Mesendoderm (in vitro differentiated cells): ENCODE measurements at regions not wholly inside any gene's neighbourhood (a gene's known extent, or its start where the extent isn't known, plus 50 kb on each side); places are given as distances from the start of the nearest gene placed in this dataset.

ENCODE experiments used
- DNase-seq: peaks from one replicate; pipeline ENCODE4 v3.0.0; 2013
- H2AK5ac ChIP-seq: 2 replicates; pipeline ENCODE4 v1.6.1; 2013; ENCODE audit warnings: low read length, inconsistent platforms
- H2BK120ac ChIP-seq: 2 replicates; pipeline ENCODE4 v1.6.1; 2013; ENCODE audit warnings: low read depth, mild to moderate bottlenecking, low read length, moderate library complexity, mixed read lengths
- H2BK15ac ChIP-seq: replicated peaks from 2 replicates; pipeline ENCODE4 v1.6.1; 2013; ENCODE audit warnings: low read depth, mild to moderate bottlenecking, moderate library complexity
- H2BK5ac ChIP-seq: 2 replicates; pipeline ENCODE4 v1.6.1; 2013; ENCODE audit warnings: low read length, inconsistent platforms
- H3K18ac ChIP-seq: 2 replicates; pipeline ENCODE4 v1.6.1; 2013; ENCODE audit warnings: mild to moderate bottlenecking, low read length, mixed read lengths
- H3K23ac ChIP-seq: one replicate; pipeline ENCODE4 v1.6.1; 2013; ENCODE audit warnings: low read length
- H3K27ac ChIP-seq: 2 replicates; pipeline ENCODE4 v1.5.1; 2013; ENCODE audit warnings: low read depth, mild to moderate bottlenecking, inconsistent platforms, low read length, moderate library complexity
- H3K27me3 ChIP-seq: 2 replicates; pipeline ENCODE4 v1.6.1; 2013; ENCODE audit warnings: low read length, control low read depth, mild to moderate bottlenecking, inconsistent platforms; ENCODE audit not compliant: insufficient read depth, poor library complexity
- H3K36me3 ChIP-seq: 2 replicates; pipeline ENCODE4 v1.6.1; 2013; ENCODE audit warnings: low read length, inconsistent platforms; ENCODE audit not compliant: control insufficient read depth, insufficient read depth
- H3K4ac ChIP-seq: one replicate; pipeline ENCODE4 v1.6.1; 2013; ENCODE audit warnings: low read depth, mild to moderate bottlenecking, low read length, moderate library complexity
- H3K4me1 ChIP-seq: 2 replicates; pipeline ENCODE4 v1.6.1; 2013; ENCODE audit warnings: low read depth, low read length, inconsistent platforms; ENCODE audit not compliant: control insufficient read depth
- H3K4me2 ChIP-seq: 2 replicates; pipeline ENCODE4 v1.6.1; 2013; ENCODE audit warnings: low read length
- H3K4me3 ChIP-seq: 2 replicates; pipeline ENCODE4 v1.5.1; 2013; ENCODE audit warnings: mild to moderate bottlenecking, low read length
- H3K56ac ChIP-seq: one replicate; pipeline ENCODE4 v1.6.1; 2013; ENCODE audit warnings: low read length
- H3K79me1 ChIP-seq: 2 replicates; pipeline ENCODE4 v1.6.1; 2013; ENCODE audit warnings: low read length, inconsistent platforms
- H3K79me2 ChIP-seq: 2 replicates; pipeline ENCODE4 v1.6.1; 2013; ENCODE audit warnings: mild to moderate bottlenecking, low read length; ENCODE audit not compliant: control insufficient read depth, insufficient read depth
- H3K9ac ChIP-seq: 2 replicates; pipeline ENCODE4 v1.6.1; 2013; ENCODE audit warnings: low read length, inconsistent platforms
- H4K5ac ChIP-seq: one replicate; pipeline ENCODE4 v1.6.1; 2013; ENCODE audit warnings: low read length
- H4K8ac ChIP-seq: one replicate; pipeline ENCODE4 v1.6.1; 2013; ENCODE audit warnings: low read depth, mild to moderate bottlenecking, control low read depth, low read length, moderate library complexity
- WGBS: extraction: QIAGEN DNeasy Blood & Tissue Kit; methylation state at CpG from one replicate; pipeline ENCODE4 v1.1.7; 2013; ENCODE audit warnings: low lambda C conversion rate, missing lambda C conversion rate; ENCODE audit not compliant: insufficient coverage; ENCODE audit errors: extremely low coverage; 5-methylcytosine and 5-hydroxymethylcytosine counted together

- Histone ChIP-seq H3K56ac (no peak overlapping the region), H3K36me3 (no peaks in the 10 kb centered on the region), H3K79me1 (no peaks in the 10 kb centered on the region), H3K23ac (no peak overlapping the region), H3K18ac (no peak overlapping the region), H2AK5ac (no peak overlapping the region), H2BK120ac (no peak overlapping the region), H3K27ac (no peak overlapping the region), H2BK5ac (no peak overlapping the region), H4K5ac (no peak overlapping the region), H3K4me1 (no peaks in the 10 kb centered on the region), H4K8ac (no peak overlapping the region), H3K9ac (no peak overlapping the region), H3K79me2 (no peaks in the 10 kb centered on the region), H3K4me2 (no peak overlapping the region), H2BK15ac (no peak overlapping the region), H3K27me3 (no peaks in the 10 kb centered on the region), H3K4me3 (no peak overlapping the region), H3K4ac (no peak overlapping the region)
- no peak for DNase-seq
Measured at GRCh38 chr5:92484484-92484883, 1096.5 kb downstream of the NR2F1-AS1 start.

GRCh38 chr5:92472981-92473566, 1090.0 kb upstream of the ARRDC3 start:
- no peaks in the 10 kb centered on the region for H3K4me1 ChIP-seq
- WGBS, result no CpG with 5 or more reads among the region's 1 CpG
- no peak overlapping the region for H3K9ac ChIP-seq

DNA sequence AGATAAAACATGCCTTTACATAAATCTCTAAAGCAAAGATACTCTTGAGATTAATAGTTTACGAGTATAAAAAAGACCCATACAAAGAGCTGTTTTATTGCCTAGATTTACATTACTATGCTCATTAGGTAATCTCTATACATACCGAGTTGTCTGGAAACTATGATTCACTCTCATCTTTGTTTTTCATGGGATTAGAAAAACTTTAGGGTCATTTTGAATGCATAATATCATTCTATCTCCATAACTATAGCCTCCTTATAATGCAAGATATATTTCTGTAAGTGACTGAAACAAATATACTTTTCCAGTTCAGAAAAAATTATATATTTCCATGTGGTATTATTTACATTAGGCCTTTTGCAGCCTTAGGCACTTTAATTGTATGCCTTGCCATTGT, 1088.7 kb upstream of the ARRDC3 start:
- no CpG with 5 or more reads among the region's 2 CpGs for WGBS

More at GRCh38 chr5:92472981-92473566, 1090.0 kb upstream of the ARRDC3 start:
- Histone ChIP-seq H3K18ac (no peak overlapping the region), H4K8ac (no peak overlapping the region), H3K4me2 (no peak overlapping the region), H3K4me3 (no peak overlapping the region), H2BK15ac (no peak overlapping the region), H3K79me1 (no peaks in the 10 kb centered on the region), H3K27ac (no peak overlapping the region), H3K27me3 (no peaks in the 10 kb centered on the region), H3K4ac (no peak overlapping the region), H3K56ac (no peak overlapping the region), H2BK120ac (no peak overlapping the region), H2BK5ac (no peak overlapping the region), H3K79me2 (no peaks in the 10 kb centered on the region), H3K23ac (no peak overlapping the region), H2AK5ac (no peak overlapping the region), H3K36me3 (no peaks in the 10 kb centered on the region), H4K5ac (no peak overlapping the region)
- no peak for DNase-seq

GRCh38 chr5:92470770-92471169, 1087.7 kb upstream of the ARRDC3 start:
- no peak overlapping the region for H4K5ac ChIP-seq
- no peak overlapping the region for H3K4me3 ChIP-seq
- H3K4me1 ChIP-seq, result no peaks in the 10 kb centered on the region
- H3K27ac ChIP-seq, result no peak overlapping the region
- DNase-seq, result peak; percentile 50
- H2AK5ac ChIP-seq, result no peak overlapping the region
- no peak overlapping the region for H3K4me2 ChIP-seq
- H3K9ac ChIP-seq, result no peak overlapping the region
- no peak overlapping the region for H3K4ac ChIP-seq
- no peak overlapping the region for H4K8ac ChIP-seq
- no peak overlapping the region for H2BK5ac ChIP-seq
- H3K27me3 ChIP-seq, result no peaks in the 10 kb centered on the region
- no peak overlapping the region for H3K23ac ChIP-seq
- H3K56ac ChIP-seq, result no peak overlapping the region
- no peaks in the 10 kb centered on the region for H3K79me1 ChIP-seq
- H3K18ac ChIP-seq, result no peak overlapping the region
- no peaks in the 10 kb centered on the region for H3K79me2 ChIP-seq
- no peaks in the 10 kb centered on the region for H3K36me3 ChIP-seq
- H2BK120ac ChIP-seq, result no peak overlapping the region
- H2BK15ac ChIP-seq, result no peak overlapping the region

More for the DNA sequence above, 1088.7 kb upstream of the ARRDC3 start:
- no peaks in the 10 kb centered on the region for H3K27me3 ChIP-seq
- no peak overlapping the region for H3K18ac ChIP-seq
- H3K4ac ChIP-seq, result no peak overlapping the region
- no peak overlapping the region for H3K4me3 ChIP-seq
- H2AK5ac ChIP-seq, result no peak overlapping the region
- no peak overlapping the region for H3K4me2 ChIP-seq
- no peak overlapping the region for H3K27ac ChIP-seq
- H4K5ac ChIP-seq, result no peak overlapping the region
- no peak overlapping the region for H2BK120ac ChIP-seq
- H4K8ac ChIP-seq, result no peak overlapping the region
- H2BK5ac ChIP-seq, result no peak overlapping the region
- DNase-seq, result no peak
- no peaks in the 10 kb centered on the region for H3K79me1 ChIP-seq
- no peaks in the 10 kb centered on the region for H3K79me2 ChIP-seq
- no peak overlapping the region for H2BK15ac ChIP-seq
- H3K56ac ChIP-seq, result no peak overlapping the region
- no peak overlapping the region for H3K9ac ChIP-seq
- no peaks in the 10 kb centered on the region for H3K4me1 ChIP-seq
- no peaks in the 10 kb centered on the region for H3K36me3 ChIP-seq
- H3K23ac ChIP-seq, result no peak overlapping the region

- Histone ChIP-seq H2BK5ac (no peak overlapping the region), H4K5ac (no peak overlapping the region), H2AK5ac (no peak overlapping the region), H3K4me1 (no peaks in the 10 kb centered on the region), H3K9ac (no peak overlapping the region), H3K56ac (no peak overlapping the region), H3K79me1 (no peaks in the 10 kb centered on the region), H3K4ac (no peak overlapping the region), H2BK15ac (no peak overlapping the region), H3K4me3 (no peak overlapping the region), H2BK120ac (no peak overlapping the region), H3K23ac (no peak overlapping the region), H3K27ac (no peak overlapping the region), H3K18ac (no peak overlapping the region), H3K27me3 (no peaks in the 10 kb centered on the region), H4K8ac (no peak overlapping the region), H3K79me2 (no peaks in the 10 kb centered on the region), H3K4me2 (no peak overlapping the region), H3K36me3 (no peaks in the 10 kb centered on the region)
- no peak for DNase-seq
- WGBS, result no CpG with 5 or more reads among the region's 4 CpGs
Measured at GRCh38 chr5:92468295-92468694, 1085.2 kb upstream of the ARRDC3 start.

DNA sequence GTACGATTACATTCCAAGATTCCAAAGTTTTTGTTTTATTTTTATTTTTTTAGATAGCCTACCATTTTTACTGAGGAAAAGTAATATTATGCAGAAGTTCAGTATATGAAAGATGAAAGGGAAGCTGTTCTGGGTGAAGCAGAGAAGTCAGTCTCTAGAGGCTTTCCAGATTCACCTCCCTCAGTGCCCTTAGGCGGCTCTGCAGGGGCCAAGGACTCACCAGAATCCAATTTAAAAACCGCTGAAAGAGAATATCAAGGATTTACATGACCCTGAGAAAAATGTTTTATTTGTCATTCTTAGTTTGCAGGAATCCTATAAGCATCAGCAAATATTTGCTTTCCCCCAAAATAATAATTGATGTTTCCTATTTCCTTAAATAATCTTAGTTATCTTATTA, 1084.6 kb upstream of the ARRDC3 start:
- Histone ChIP-seq H3K4ac (no peak overlapping the region), H3K56ac (no peak overlapping the region), H3K79me1 (no peaks in the 10 kb centered on the region), H2BK5ac (no peak overlapping the region), H3K27ac (no peak overlapping the region), H2BK120ac (no peak overlapping the region), H3K4me3 (no peak overlapping the region), H2BK15ac (no peak overlapping the region), H3K23ac (no peak overlapping the region), H3K4me2 (no peak overlapping the region), H4K5ac (no peak overlapping the region), H3K27me3 (no peaks in the 10 kb centered on the region), H4K8ac (no peak overlapping the region), H3K18ac (no peak overlapping the region), H3K4me1 (no peaks in the 10 kb centered on the region), H3K36me3 (no peaks in the 10 kb centered on the region), H3K79me2 (no peaks in the 10 kb centered on the region), H3K9ac (no peak overlapping the region), H2AK5ac (no peak overlapping the region)
- no peak for DNase-seq
- no CpG with 5 or more reads among the region's 3 CpGs for WGBS
